Activated naive CD8-positive, alpha-beta T cell treated with anti-CD3 and anti-CD28 coated beads, Interleukin-2, amount 10 ng/mL, durations not matched to agents 7 days and 5 days (primary cell): ENCODE measurements at regions not wholly inside any gene's neighbourhood (a gene's known extent, or its start where the extent isn't known, plus 50 kb on each side); places are given as distances from the start of the nearest gene placed in this dataset.

Source experiments
- ATAC-seq: fragments of 150-1000 bp; cut with Tn5 transposase; one replicate; pipeline ENCODE4 v1.10.0; 2021; ENCODE audit warnings: low read depth, moderate library complexity
- POLR2A ChIA-PET: fragments of 350-600 bp; sonication (Branson Sonifier 250); formaldehyde crosslinking; loops from one replicate; lab custom pipeline; 2021; ENCODE audit warnings: antibody characterized with exemption; lab: Charles Lee
- DNase-seq: peaks from one replicate; pipeline ENCODE4 v3.0.0; 2021
- H3K27ac Mint-ChIP-seq: one replicate; pipeline ENCODE4 v1.8.0; 2022; ENCODE audit warnings: mild to moderate bottlenecking, mixed read lengths
- H3K27me3 Mint-ChIP-seq: one replicate; pipeline ENCODE4 v1.8.0; 2022; ENCODE audit warnings: mild to moderate bottlenecking, moderate library complexity, mixed read lengths
- H3K36me3 Mint-ChIP-seq: one replicate; pipeline ENCODE4 v1.8.0; 2021; ENCODE audit warnings: mild to moderate bottlenecking, mixed read lengths
- H3K4me1 Mint-ChIP-seq: one replicate; pipeline ENCODE4 v1.8.0; 2021; ENCODE audit warnings: mixed read lengths
- H3K4me3 Mint-ChIP-seq: one replicate; pipeline ENCODE4 v1.8.0; 2022; ENCODE audit warnings: mild to moderate bottlenecking, moderate library complexity, mixed read lengths
- H3K9me3 Mint-ChIP-seq: one replicate; pipeline ENCODE4 v1.8.0; 2021; ENCODE audit warnings: mixed read lengths

GRCh38 chr2:14735696-14736095, 103.2 kb downstream of the LRATD1 start:
- no peak overlapping the region for H3K27ac Mint-ChIP-seq
- no peak for DNase-seq
- peaks cover 2% of the 10 kb centered on the region for H3K9me3 Mint-ChIP-seq
- H3K4me3 Mint-ChIP-seq = no peak overlapping the region
- no peaks in the 10 kb centered on the region for H3K4me1 Mint-ChIP-seq
- POLR2A ChIA-PET = no interaction called here
- H3K36me3 Mint-ChIP-seq = no peaks in the 10 kb centered on the region
- H3K27me3 Mint-ChIP-seq = no peaks in the 10 kb centered on the region
- no peak for ATAC-seq

- Mint-ChIP-seq H3K27me3 (no peaks in the 10 kb centered on the region), H3K27ac (no peak overlapping the region), H3K4me3 (no peak overlapping the region), H3K9me3 (peaks cover 2% of the 10 kb centered on the region), H3K4me1 (no peaks in the 10 kb centered on the region), H3K36me3 (no peaks in the 10 kb centered on the region)
- no peak for ATAC-seq
- POLR2A ChIA-PET = no interaction called here
- DNase-seq = no peak
These were observed 104.7 kb downstream of the LRATD1 start for GRCh38 chr2:14737201-14737600.

GRCh38 chr2:14743861-14744260, 111.3 kb downstream of the LRATD1 start:
- Mint-ChIP-seq H3K4me3 (no peak overlapping the region), H3K4me1 (no peaks in the 10 kb centered on the region), H3K9me3 (no peaks in the 10 kb centered on the region), H3K36me3 (no peaks in the 10 kb centered on the region), H3K27ac (no peak overlapping the region), H3K27me3 (no peaks in the 10 kb centered on the region)
- POLR2A ChIA-PET = no interaction called here
- DNase-seq (no peak), ATAC-seq (no peak)

GRCh38 chr2:14745288-14746076, 113.0 kb downstream of the LRATD1 start:
- DNase-seq (no peak), ATAC-seq (no peak)
- H3K4me1 Mint-ChIP-seq = no peaks in the 10 kb centered on the region
- H3K9me3 Mint-ChIP-seq = peaks cover 4% of the 10 kb centered on the region
- no peaks in the 10 kb centered on the region for H3K27me3 Mint-ChIP-seq
- H3K4me3 Mint-ChIP-seq = no peak overlapping the region
- no peaks in the 10 kb centered on the region for H3K36me3 Mint-ChIP-seq
- POLR2A ChIA-PET = no interaction called here
- H3K27ac Mint-ChIP-seq = no peak overlapping the region

- Mint-ChIP-seq H3K27ac (no peak overlapping the region), H3K27me3 (no peaks in the 10 kb centered on the region), H3K4me1 (no peaks in the 10 kb centered on the region), H3K36me3 (no peaks in the 10 kb centered on the region), H3K9me3 (peaks cover 4% of the 10 kb centered on the region), H3K4me3 (no peak overlapping the region)
- ATAC-seq (no peak), DNase-seq (no peak)
- POLR2A ChIA-PET = no interaction called here
These were observed 113.6 kb downstream of the LRATD1 start for GRCh38 chr2:14746133-14746532.

- H3K27me3 Mint-ChIP-seq = no peaks in the 10 kb centered on the region
- ATAC-seq (no peak), DNase-seq (no peak)
- no peak overlapping the region for H3K27ac Mint-ChIP-seq
- H3K4me3 Mint-ChIP-seq = no peak overlapping the region
- H3K4me1 Mint-ChIP-seq = no peaks in the 10 kb centered on the region
- H3K36me3 Mint-ChIP-seq = no peaks in the 10 kb centered on the region
- peaks cover 4% of the 10 kb centered on the region for H3K9me3 Mint-ChIP-seq
- POLR2A ChIA-PET = no interaction called here
These were observed 114.9 kb downstream of the LRATD1 start for GRCh38 chr2:14747447-14747846.

- no peak for DNase-seq
- no peaks in the 10 kb centered on the region for H3K4me1 Mint-ChIP-seq
- H3K27ac Mint-ChIP-seq = no peak overlapping the region
- H3K36me3 Mint-ChIP-seq = no peaks in the 10 kb centered on the region
- H3K9me3 Mint-ChIP-seq = peaks cover 4% of the 10 kb centered on the region
- POLR2A ChIA-PET = no interaction called here
- H3K27me3 Mint-ChIP-seq = no peaks in the 10 kb centered on the region
- ATAC-seq = no peak
- no peak overlapping the region for H3K4me3 Mint-ChIP-seq
These were observed 117.4 kb downstream of the LRATD1 start for GRCh38 chr2:14749884-14750283.

GRCh38 chr2:14750433-14750832, 117.9 kb downstream of the LRATD1 start:
- no peak for DNase-seq
- peaks cover 4% of the 10 kb centered on the region for H3K9me3 Mint-ChIP-seq
- no peaks in the 10 kb centered on the region for H3K36me3 Mint-ChIP-seq
- no peak overlapping the region for H3K4me3 Mint-ChIP-seq
- H3K27me3 Mint-ChIP-seq = no peaks in the 10 kb centered on the region
- no peak overlapping the region for H3K27ac Mint-ChIP-seq
- no peaks in the 10 kb centered on the region for H3K4me1 Mint-ChIP-seq
- no peak for ATAC-seq
- POLR2A ChIA-PET = no interaction called here

GRCh38 chr2:14751581-14751980, 119.1 kb downstream of the LRATD1 start:
- ATAC-seq (no peak), DNase-seq (no peak)
- Mint-ChIP-seq H3K9me3 (peaks cover 4% of the 10 kb centered on the region), H3K4me3 (no peak overlapping the region), H3K27me3 (no peaks in the 10 kb centered on the region), H3K4me1 (no peaks in the 10 kb centered on the region), H3K36me3 (no peaks in the 10 kb centered on the region), H3K27ac (no peak overlapping the region)
- POLR2A ChIA-PET = no interaction called here

GRCh38 chr2:14752295-14752694, 119.8 kb downstream of the LRATD1 start:
- ATAC-seq = no peak
- Mint-ChIP-seq H3K9me3 (peaks cover 4% of the 10 kb centered on the region), H3K27ac (no peak overlapping the region), H3K27me3 (no peaks in the 10 kb centered on the region), H3K36me3 (no peaks in the 10 kb centered on the region), H3K4me3 (no peak overlapping the region), H3K4me1 (no peaks in the 10 kb centered on the region)
- DNase-seq = no peak
- POLR2A ChIA-PET = no interaction called here

- Mint-ChIP-seq H3K4me1 (no peaks in the 10 kb centered on the region), H3K27me3 (no peaks in the 10 kb centered on the region), H3K36me3 (no peaks in the 10 kb centered on the region), H3K9me3 (no peaks in the 10 kb centered on the region), H3K4me3 (no peak overlapping the region), H3K27ac (no peak overlapping the region)
- ATAC-seq = no peak
- POLR2A ChIA-PET = no interaction called here
- no peak for DNase-seq
These were observed 123.6 kb downstream of the LRATD1 start for GRCh38 chr2:14756122-14756541.

GRCh38 chr2:14756981-14757657, 124.6 kb downstream of the LRATD1 start:
- Mint-ChIP-seq H3K27me3 (no peaks in the 10 kb centered on the region), H3K36me3 (no peaks in the 10 kb centered on the region), H3K4me3 (no peak overlapping the region), H3K9me3 (no peaks in the 10 kb centered on the region), H3K4me1 (no peaks in the 10 kb centered on the region), H3K27ac (no peak overlapping the region)
- no peak for DNase-seq
- ATAC-seq = no peak
- POLR2A ChIA-PET = no interaction called here

GRCh38 chr2:14759082-14759481, 126.6 kb downstream of the LRATD1 start:
- no peak for DNase-seq

GRCh38 chr2:14760169-14760568, 127.7 kb downstream of the LRATD1 start:
- H3K36me3 Mint-ChIP-seq = no peaks in the 10 kb centered on the region
- ATAC-seq = no peak
- H3K27ac Mint-ChIP-seq = no peak overlapping the region
- H3K4me1 Mint-ChIP-seq = no peaks in the 10 kb centered on the region
- no peaks in the 10 kb centered on the region for H3K27me3 Mint-ChIP-seq
- no peaks in the 10 kb centered on the region for H3K9me3 Mint-ChIP-seq
- no peak overlapping the region for H3K4me3 Mint-ChIP-seq
- POLR2A ChIA-PET = no interaction called here
- DNase-seq = no peak

More at GRCh38 chr2:14759082-14759481, 126.6 kb downstream of the LRATD1 start:
- POLR2A ChIA-PET = no interaction called here
- Mint-ChIP-seq H3K4me1 (no peaks in the 10 kb centered on the region), H3K27me3 (no peaks in the 10 kb centered on the region), H3K9me3 (no peaks in the 10 kb centered on the region), H3K27ac (no peak overlapping the region), H3K36me3 (no peaks in the 10 kb centered on the region), H3K4me3 (no peak overlapping the region)
- ATAC-seq = no peak
